ENCODE measurements at regions not wholly inside any gene's neighbourhood (a gene's known extent, or its start where the extent isn't known, plus 50 kb on each side); places are given as distances from the start of the nearest gene placed in this dataset.
"Not testable (repeated sequence)": the region's sequence is repeated elsewhere in the genome, so short reads cannot be mapped to it uniquely, and the experiment has no call there.

DNA sequence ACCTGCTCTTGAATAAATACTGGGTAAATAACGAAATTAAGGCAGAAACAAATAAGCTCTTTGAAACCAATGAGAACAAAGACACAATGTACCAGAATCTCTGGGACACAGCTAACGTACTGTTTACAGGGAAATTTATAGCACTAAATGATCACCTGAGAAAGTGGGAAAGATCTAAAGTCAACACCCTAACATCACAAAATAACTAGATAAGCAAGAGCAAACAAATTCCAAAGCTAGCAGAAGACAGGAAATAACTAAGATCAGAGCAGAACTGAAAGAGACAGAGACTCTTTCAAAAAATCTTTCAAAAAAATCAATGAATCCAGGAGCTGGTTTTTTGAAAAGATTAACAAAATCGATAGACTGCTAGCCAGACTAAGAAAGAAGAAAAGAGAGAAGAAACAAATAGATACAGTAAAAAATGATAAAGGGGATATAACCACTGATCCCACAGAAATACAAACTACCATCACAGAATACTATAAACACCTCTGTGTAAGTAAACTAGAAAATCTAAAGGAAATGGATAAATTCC, 487.5 kb downstream of the CHSY3 start:
- H3K14ac ChIP-seq (ENCODE audit: low read length); H2BK5ac ChIP-seq (ENCODE audit: low read depth, low read length, poor library complexity); H4K91ac ChIP-seq (ENCODE audit: low read depth, low read length); H4K8ac ChIP-seq (ENCODE audit: low read depth, low read length); H3K4me1 ChIP-seq (ENCODE audit: control insufficient read depth in 1 of 2, insufficient read depth in 2 of 2, low read length in 2 of 2); H3K4ac ChIP-seq (ENCODE audit: low read depth, low read length); H2BK12ac ChIP-seq (ENCODE audit: low read length); H3K4me2 ChIP-seq (ENCODE audit: low read length); H3K18ac ChIP-seq (ENCODE audit: low read length); DNase-seq; H3K9me3 ChIP-seq (ENCODE audit: insufficient read depth, low read depth, low read length); H3K9ac ChIP-seq (ENCODE audit: low read length); H3K27me3 ChIP-seq (ENCODE audit: insufficient read depth, low read length); H3K79me2 ChIP-seq (ENCODE audit: control insufficient read depth, insufficient read depth, low read length, poor library complexity); H3K27ac ChIP-seq (ENCODE audit: low read depth, low read length); H2AK5ac ChIP-seq (ENCODE audit: low read length); H3K23ac ChIP-seq (ENCODE audit: low read length); H3K36me3 ChIP-seq (ENCODE audit: control insufficient read depth in 1 of 2, insufficient read depth in 2 of 2, low read length in 2 of 2); H2AFZ ChIP-seq (ENCODE audit: insufficient read depth, low read length, poor library complexity); H2BK120ac ChIP-seq (ENCODE audit: insufficient read depth, low read length, poor library complexity); H4K12ac ChIP-seq (ENCODE audit: low read depth, low read length); H3K4me3 ChIP-seq (ENCODE audit: low read depth, low read length); H3K79me1 ChIP-seq (ENCODE audit: low read length): not testable (repeated sequence)
- WGBS (ENCODE audit: extremely low coverage, insufficient coverage, insufficient read length): no CpG with 5 or more reads among the region's 3 CpGs

DNA sequence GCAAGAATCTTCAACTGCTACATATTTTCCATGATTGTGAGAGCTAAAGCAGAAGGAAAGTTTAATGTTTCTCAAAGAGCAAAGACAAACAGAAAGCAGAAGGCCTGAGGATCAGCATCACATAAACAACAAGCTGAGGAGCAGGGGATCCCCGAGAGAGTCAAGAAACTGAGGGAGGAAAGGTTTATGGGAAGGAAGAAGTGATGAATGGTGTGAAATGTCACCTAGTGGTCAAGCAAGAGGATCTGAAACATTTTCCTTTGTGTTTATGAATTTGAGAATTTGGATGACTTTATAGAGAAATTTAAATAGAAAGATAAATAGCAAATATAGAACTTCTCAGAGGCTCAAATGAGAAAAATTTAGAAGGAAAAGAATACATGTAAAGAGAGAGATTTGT, 481.9 kb downstream of the CHSY3 start:
- no peak overlapping the region for H2BK12ac ChIP-seq (ENCODE audit: low read length)
- H2AK5ac ChIP-seq (ENCODE audit: low read length): no peak overlapping the region
- no peak overlapping the region for H4K12ac ChIP-seq (ENCODE audit: low read depth, low read length)
- H3K27ac ChIP-seq (ENCODE audit: low read depth, low read length): no peak overlapping the region
- no peak overlapping the region for H2BK120ac ChIP-seq (ENCODE audit: insufficient read depth, low read length, poor library complexity)
- no peaks in the 10 kb centered on the region for H3K79me2 ChIP-seq (ENCODE audit: control insufficient read depth, insufficient read depth, low read length, poor library complexity)
- no peak overlapping the region for H3K23ac ChIP-seq (ENCODE audit: low read length)
- no peak overlapping the region for H3K9ac ChIP-seq (ENCODE audit: low read length)
- no peaks in the 10 kb centered on the region for H3K27me3 ChIP-seq (ENCODE audit: insufficient read depth, low read length)
- DNase-seq: no peak
- H3K4me2 ChIP-seq (ENCODE audit: low read length): no peak overlapping the region
- H2BK5ac ChIP-seq (ENCODE audit: low read depth, low read length, poor library complexity): no peak overlapping the region
- H4K8ac ChIP-seq (ENCODE audit: low read depth, low read length): no peak overlapping the region
- no peaks in the 10 kb centered on the region for H3K79me1 ChIP-seq (ENCODE audit: low read length)
- no peak overlapping the region for H4K91ac ChIP-seq (ENCODE audit: low read depth, low read length)
- no peaks in the 10 kb centered on the region for H3K4me1 ChIP-seq (ENCODE audit: control insufficient read depth in 1 of 2, insufficient read depth in 2 of 2, low read length in 2 of 2)
- no peak overlapping the region for H3K4me3 ChIP-seq (ENCODE audit: low read depth, low read length)
- no peak overlapping the region for H2AFZ ChIP-seq (ENCODE audit: insufficient read depth, low read length, poor library complexity)
- H3K14ac ChIP-seq (ENCODE audit: low read length): no peak overlapping the region
- H3K36me3 ChIP-seq (ENCODE audit: control insufficient read depth in 1 of 2, insufficient read depth in 2 of 2, low read length in 2 of 2): no peaks in the 10 kb centered on the region
- no peak overlapping the region for H3K4ac ChIP-seq (ENCODE audit: low read depth, low read length)
- no peaks in the 10 kb centered on the region for H3K9me3 ChIP-seq (ENCODE audit: insufficient read depth, low read depth, low read length)
- no peak overlapping the region for H3K18ac ChIP-seq (ENCODE audit: low read length)
- no CpG with 5 or more reads among the region's 1 CpG for WGBS (ENCODE audit: extremely low coverage, insufficient coverage, insufficient read length)

DNA sequence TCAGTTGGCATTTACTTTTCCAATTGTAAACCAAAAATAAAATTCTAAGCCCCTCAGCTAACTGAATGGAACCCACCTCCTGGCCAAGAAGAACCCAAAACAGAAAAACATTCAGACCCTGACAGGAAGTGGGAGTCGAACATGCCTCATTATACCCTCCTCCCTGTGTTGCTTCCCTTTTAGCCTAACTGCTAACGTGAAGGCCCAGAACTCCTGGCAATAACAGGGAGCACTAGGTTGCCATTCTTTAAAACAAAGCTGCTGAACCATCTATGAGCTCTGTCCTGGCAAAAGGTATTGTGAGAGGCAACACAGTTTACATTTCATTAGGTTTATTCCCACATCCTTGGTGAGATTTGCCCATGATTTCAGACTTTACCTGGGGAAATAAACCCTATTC, 481.4 kb downstream of the CHSY3 start:
- Histone ChIP-seq H2AK5ac (ENCODE audit: low read length) (no peak overlapping the region), H3K4me3 (ENCODE audit: low read depth, low read length) (no peak overlapping the region), H3K23ac (ENCODE audit: low read length) (no peak overlapping the region), H3K4me1 (ENCODE audit: control insufficient read depth in 1 of 2, insufficient read depth in 2 of 2, low read length in 2 of 2) (no peaks in the 10 kb centered on the region), H3K9me3 (ENCODE audit: insufficient read depth, low read depth, low read length) (no peaks in the 10 kb centered on the region), H3K27me3 (ENCODE audit: insufficient read depth, low read length) (no peaks in the 10 kb centered on the region), H3K36me3 (ENCODE audit: control insufficient read depth in 1 of 2, insufficient read depth in 2 of 2, low read length in 2 of 2) (no peaks in the 10 kb centered on the region), H3K27ac (ENCODE audit: low read depth, low read length) (no peak overlapping the region), H2BK120ac (ENCODE audit: insufficient read depth, low read length, poor library complexity) (no peak overlapping the region), H3K18ac (ENCODE audit: low read length) (no peak overlapping the region), H4K12ac (ENCODE audit: low read depth, low read length) (no peak overlapping the region), H4K91ac (ENCODE audit: low read depth, low read length) (no peak overlapping the region), H2AFZ (ENCODE audit: insufficient read depth, low read length, poor library complexity) (no peak overlapping the region), H4K8ac (ENCODE audit: low read depth, low read length) (no peak overlapping the region), H2BK12ac (ENCODE audit: low read length) (no peak overlapping the region), H3K9ac (ENCODE audit: low read length) (no peak overlapping the region), H2BK5ac (ENCODE audit: low read depth, low read length, poor library complexity) (no peak overlapping the region), H3K79me2 (ENCODE audit: control insufficient read depth, insufficient read depth, low read length, poor library complexity) (no peaks in the 10 kb centered on the region), H3K4ac (ENCODE audit: low read depth, low read length) (no peak overlapping the region), H3K4me2 (ENCODE audit: low read length) (no peak overlapping the region), H3K79me1 (ENCODE audit: low read length) (no peaks in the 10 kb centered on the region), H3K14ac (ENCODE audit: low read length) (no peak overlapping the region)
- no CpG with 5 or more reads among the region's 2 CpGs for WGBS (ENCODE audit: extremely low coverage, insufficient coverage, insufficient read length)
- no peak for DNase-seq

DNA sequence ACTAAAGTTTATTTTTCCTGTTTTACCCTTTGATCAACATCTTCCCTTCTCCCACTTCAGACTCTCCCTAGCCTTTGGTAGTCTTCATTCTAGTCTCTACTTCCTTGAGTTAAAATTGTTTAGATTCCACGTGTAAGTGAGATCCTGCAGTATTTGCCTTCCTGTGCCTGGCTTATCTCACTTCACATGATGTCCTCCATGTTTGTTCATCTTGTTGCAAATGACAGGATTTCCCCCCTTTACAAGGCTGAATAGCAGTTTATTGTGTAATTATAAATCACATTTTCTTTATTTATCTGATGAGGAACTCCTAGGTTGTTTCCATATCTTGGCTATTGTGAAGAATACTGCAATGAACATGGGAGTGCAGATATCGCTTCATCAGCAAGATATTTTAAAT, 461.7 kb downstream of the CHSY3 start:
- Histone ChIP-seq H2BK5ac (ENCODE audit: low read depth, low read length, poor library complexity) (no peak overlapping the region), H3K4me3 (ENCODE audit: low read depth, low read length) (no peak overlapping the region)
- no CpG with 5 or more reads among the region's 2 CpGs for WGBS (ENCODE audit: extremely low coverage, insufficient coverage, insufficient read length)

More for the DNA sequence above, 461.7 kb downstream of the CHSY3 start:
- H3K9me3 ChIP-seq (ENCODE audit: insufficient read depth, low read depth, low read length): no peaks in the 10 kb centered on the region
- no peak overlapping the region for H3K27ac ChIP-seq (ENCODE audit: low read depth, low read length)
- no peak overlapping the region for H2BK12ac ChIP-seq (ENCODE audit: low read length)
- H3K14ac ChIP-seq (ENCODE audit: low read length): no peak overlapping the region
- no peak overlapping the region for H3K18ac ChIP-seq (ENCODE audit: low read length)
- no peaks in the 10 kb centered on the region for H3K79me1 ChIP-seq (ENCODE audit: low read length)
- no peaks in the 10 kb centered on the region for H3K79me2 ChIP-seq (ENCODE audit: control insufficient read depth, insufficient read depth, low read length, poor library complexity)
- no peak overlapping the region for H4K12ac ChIP-seq (ENCODE audit: low read depth, low read length)
- H4K91ac ChIP-seq (ENCODE audit: low read depth, low read length): no peak overlapping the region
- H3K9ac ChIP-seq (ENCODE audit: low read length): no peak overlapping the region
- no peak overlapping the region for H2BK120ac ChIP-seq (ENCODE audit: insufficient read depth, low read length, poor library complexity)
- no peaks in the 10 kb centered on the region for H3K36me3 ChIP-seq (ENCODE audit: control insufficient read depth in 1 of 2, insufficient read depth in 2 of 2, low read length in 2 of 2)
- no peak overlapping the region for H3K23ac ChIP-seq (ENCODE audit: low read length)
- no peaks in the 10 kb centered on the region for H3K27me3 ChIP-seq (ENCODE audit: insufficient read depth, low read length)
- DNase-seq: no peak
- H2AK5ac ChIP-seq (ENCODE audit: low read length): no peak overlapping the region
- H3K4me2 ChIP-seq (ENCODE audit: low read length): no peak overlapping the region
- no peak overlapping the region for H4K8ac ChIP-seq (ENCODE audit: low read depth, low read length)
- no peak overlapping the region for H2AFZ ChIP-seq (ENCODE audit: insufficient read depth, low read length, poor library complexity)
- H3K4me1 ChIP-seq (ENCODE audit: control insufficient read depth in 1 of 2, insufficient read depth in 2 of 2, low read length in 2 of 2): no peaks in the 10 kb centered on the region
- H3K4ac ChIP-seq (ENCODE audit: low read depth, low read length): no peak overlapping the region

Data from trophoblast cell (in vitro differentiated cells and primary cell).